Esophagus squamous epithelium (tissue), 5 donors: ENCODE measurements at regions not wholly inside any gene's neighbourhood (a gene's known extent, or its start where the extent isn't known, plus 50 kb on each side); places are given as distances from the start of the nearest gene placed in this dataset.

Experiments
- DNase-seq: peaks from one replicate; lab custom pipeline; 2025; lab: John Stamatoyannopoulos, UW
- H3K27ac ChIP-seq, 4 donors: fragments of 200-600 bp; sonication (generic); one replicate each; pipeline ENCODE4 v1.5.1; 2016 to 2019; ENCODE audit warnings: mild to moderate bottlenecking in 1 of 4
- H3K27me3 ChIP-seq, 4 donors: fragments of 200-600 bp; sonication (generic); 1 replicate in 3 of 4; 2 replicates in 1 of 4; pipeline versions ENCODE4 v1.5.1 to v1.6.0; 2017 to 2021; ENCODE audit warnings: antibody characterized with exemption in 1 of 4
- H3K36me3 ChIP-seq, 3 donors: fragments of 200-600 bp; sonication (generic); one replicate each; pipeline ENCODE4 v1.5.1; 2016 to 2019
- H3K4me1 ChIP-seq, 3 donors: fragments of 200-600 bp; sonication (generic); one replicate each; pipeline ENCODE4 v1.5.1; 2017 to 2019
- H3K4me3 ChIP-seq, 4 donors: fragments of 200-600 bp; sonication (generic); 1 replicate in 3 of 4; 2 replicates in 1 of 4; pipeline ENCODE4 v1.5.1; 2016 to 2019; ENCODE audit warnings: mild to moderate bottlenecking in 2 of 4, moderate library complexity in 1 of 4
- H3K9me3 ChIP-seq, 3 donors: fragments of 200-600 bp; sonication (generic); one replicate each; pipeline ENCODE4 v1.5.1; 2016 to 2019
- POLR2A ChIP-seq, 4 donors: fragments of 450-650 bp; IDR thresholded peaks; one replicate each; pipeline ENCODE4 v1.6.1; 2017; ENCODE audit warnings: antibody characterized with exemption in 4 of 4, mild to moderate bottlenecking in 4 of 4, moderate library complexity in 3 of 4
- WGBS, 2 donors: methylation state at CpG; one replicate each; pipeline ENCODE4 v1.1.5; 2018; 5-methylcytosine and 5-hydroxymethylcytosine counted together
- intact Hi-C: fragments of 100-400 bp; cut with DNase I; formaldehyde crosslinking; loops from one replicate; pipeline ENCODE4 v1.15.0; 2022
- TF ChIP-seq, protein P1 (sequence below), 6 experiments: fragments of 450-650 bp in 4 of 6; fragments of 200-600 bp in 2 of 6; sonication (generic) in 2 of 6; IDR thresholded peaks; one replicate each; pipeline ENCODE4 v1.5.1; 2016 to 2019; ENCODE audit warnings: antibody characterized with exemption in 6 of 6, mild to moderate bottlenecking in 4 of 6, moderate library complexity in 4 of 6
- donor health status: DM: yes; HTN: yes; CAD: no.

DNA sequence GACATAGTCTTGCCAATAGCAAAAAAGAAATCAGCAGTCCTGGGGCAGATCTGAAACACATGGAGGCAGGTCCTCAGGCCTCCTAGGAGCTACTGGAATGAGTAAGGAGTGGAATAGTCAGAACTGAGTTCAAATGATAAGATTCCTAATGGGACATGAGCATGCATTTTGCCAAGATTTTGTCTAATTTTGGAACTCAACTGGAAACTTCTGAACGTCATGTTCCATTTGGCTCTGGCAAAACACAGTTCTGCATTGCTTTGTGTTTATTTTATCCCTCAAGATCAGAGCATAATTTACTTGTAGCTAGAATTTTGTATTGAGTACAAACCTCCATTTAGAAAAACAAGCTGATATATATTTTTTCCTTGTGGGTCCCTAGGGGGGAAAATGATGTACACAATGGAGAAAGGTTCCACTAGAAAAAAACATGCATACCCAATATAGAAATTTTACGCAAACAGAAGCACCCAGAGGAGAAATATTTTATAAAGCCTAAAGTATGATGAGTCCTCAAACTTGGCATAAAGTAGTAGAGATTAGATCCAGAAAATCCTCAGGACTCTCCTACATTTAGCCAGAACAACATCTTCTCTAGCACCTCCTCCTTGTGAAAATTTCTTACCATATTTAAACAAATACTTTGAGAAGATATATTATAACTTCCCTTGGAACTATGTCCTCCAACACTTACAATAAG, 149.0 kb upstream of the SERP2 start:
- DNase-seq = no peak
- Histone ChIP-seq H3K9me3 (no peaks in the 10 kb centered on the region), H3K27ac (peak overlapping the region; percentile 69 to 92 (median 84)), H3K27me3 (no peaks in the 10 kb centered on the region), H3K4me3 (no peak overlapping the region), H3K4me1 (peaks cover 7 to 36% (median 11%) of the 10 kb centered on the region in 3 donors), H3K36me3 (no peaks in the 10 kb centered on the region)
- no peak for TF ChIP-seq POLR2A (IDR thresholded peaks at IDR 0.05)
- TF ChIP-seq, protein P1, sequence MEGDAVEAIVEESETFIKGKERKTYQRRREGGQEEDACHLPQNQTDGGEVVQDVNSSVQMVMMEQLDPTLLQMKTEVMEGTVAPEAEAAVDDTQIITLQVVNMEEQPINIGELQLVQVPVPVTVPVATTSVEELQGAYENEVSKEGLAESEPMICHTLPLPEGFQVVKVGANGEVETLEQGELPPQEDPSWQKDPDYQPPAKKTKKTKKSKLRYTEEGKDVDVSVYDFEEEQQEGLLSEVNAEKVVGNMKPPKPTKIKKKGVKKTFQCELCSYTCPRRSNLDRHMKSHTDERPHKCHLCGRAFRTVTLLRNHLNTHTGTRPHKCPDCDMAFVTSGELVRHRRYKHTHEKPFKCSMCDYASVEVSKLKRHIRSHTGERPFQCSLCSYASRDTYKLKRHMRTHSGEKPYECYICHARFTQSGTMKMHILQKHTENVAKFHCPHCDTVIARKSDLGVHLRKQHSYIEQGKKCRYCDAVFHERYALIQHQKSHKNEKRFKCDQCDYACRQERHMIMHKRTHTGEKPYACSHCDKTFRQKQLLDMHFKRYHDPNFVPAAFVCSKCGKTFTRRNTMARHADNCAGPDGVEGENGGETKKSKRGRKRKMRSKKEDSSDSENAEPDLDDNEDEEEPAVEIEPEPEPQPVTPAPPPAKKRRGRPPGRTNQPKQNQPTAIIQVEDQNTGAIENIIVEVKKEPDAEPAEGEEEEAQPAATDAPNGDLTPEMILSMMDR (IDR thresholded peaks at IDR 0.05) = no peak
- 53 to 88% methylated on average over 2 of the region's 2 CpGs for WGBS, 2 donors
- intact Hi-C loops = no loop called here

DNA sequence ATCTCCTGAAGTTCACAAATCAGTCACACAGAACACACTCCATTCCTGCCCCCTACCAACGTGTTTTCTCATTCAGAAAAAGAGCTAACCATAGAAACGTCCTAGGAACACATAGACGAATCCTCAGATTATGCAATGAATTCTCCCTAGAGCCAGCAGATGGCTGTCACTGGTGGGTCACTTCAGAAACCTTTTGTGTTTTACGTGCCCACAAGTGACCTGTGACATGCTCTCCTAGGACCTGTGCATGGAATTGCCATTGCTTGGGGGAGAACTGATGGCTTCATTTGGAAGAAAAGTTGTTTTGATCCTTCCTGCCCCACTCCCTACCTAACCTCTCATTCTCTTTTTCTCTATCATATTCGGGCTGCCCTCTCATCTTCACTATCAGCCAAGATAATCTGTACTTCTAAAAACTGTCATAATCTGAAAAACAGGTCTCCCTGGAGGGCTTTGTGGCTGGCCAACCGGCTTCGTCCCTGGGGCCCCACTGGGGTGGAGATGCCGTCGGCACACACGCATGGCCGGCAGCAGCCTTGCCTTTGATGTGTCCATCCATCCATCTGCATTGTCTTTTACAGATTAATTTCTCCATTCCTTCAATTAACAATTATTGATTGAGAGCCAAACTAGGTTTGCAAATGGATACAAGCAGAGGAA, 144.1 kb upstream of the SERP2 start:
- Histone ChIP-seq H3K27ac (peak overlapping the region in 1 of 4 donors; percentile 6), H3K4me3 (no peak overlapping the region), H3K27me3 (no peaks in the 10 kb centered on the region), H3K36me3 (no peaks in the 10 kb centered on the region), H3K4me1 (peaks cover 4 to 35% (median 14%) of the 10 kb centered on the region in 3 donors), H3K9me3 (no peaks in the 10 kb centered on the region)
- no peak for TF ChIP-seq POLR2A (IDR thresholded peaks at IDR 0.05)
- TF ChIP-seq, protein P1 (IDR thresholded peaks at IDR 0.05) = no peak
- intact Hi-C loops = no loop called here
- WGBS, 2 donors = 70 to 79% methylated on average over 11 of the region's 11 CpGs
- DNase-seq = no peak

DNA sequence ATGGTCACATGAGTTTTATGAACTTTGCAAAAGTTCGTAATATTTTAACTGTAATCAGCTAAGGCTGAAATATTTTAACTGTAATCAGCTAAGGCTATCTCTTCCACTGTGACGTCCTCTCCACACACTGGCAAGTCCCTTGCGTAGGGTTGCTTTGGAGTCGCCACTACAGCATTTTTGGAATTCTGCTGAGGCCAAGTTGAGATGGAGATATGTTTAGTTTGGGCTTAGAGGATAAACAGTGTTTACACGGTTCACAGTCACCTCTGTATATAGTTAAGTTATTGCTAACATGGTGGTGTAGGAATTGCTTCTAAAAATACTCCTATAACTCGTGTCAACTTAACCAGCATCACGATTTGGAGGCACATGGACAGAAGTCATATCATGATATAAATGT, 143.6 kb upstream of the SERP2 start:
- no peaks in the 10 kb centered on the region for H3K27me3 ChIP-seq
- H3K9me3 ChIP-seq = no peaks in the 10 kb centered on the region
- H3K27ac ChIP-seq = no peak overlapping the region
- intact Hi-C loops = no loop called here
- no peak overlapping the region for H3K4me3 ChIP-seq
- 69 to 80% methylated on average over 7 of the region's 7 CpGs for WGBS, 2 donors
- TF ChIP-seq, protein P1 (IDR thresholded peaks at IDR 0.05) = no peak
- no peak for TF ChIP-seq POLR2A (IDR thresholded peaks at IDR 0.05)
- no peaks in the 10 kb centered on the region for H3K36me3 ChIP-seq
- DNase-seq = no peak
- peaks cover 4 to 36% (median 16%) of the 10 kb centered on the region in 3 donors for H3K4me1 ChIP-seq

DNA sequence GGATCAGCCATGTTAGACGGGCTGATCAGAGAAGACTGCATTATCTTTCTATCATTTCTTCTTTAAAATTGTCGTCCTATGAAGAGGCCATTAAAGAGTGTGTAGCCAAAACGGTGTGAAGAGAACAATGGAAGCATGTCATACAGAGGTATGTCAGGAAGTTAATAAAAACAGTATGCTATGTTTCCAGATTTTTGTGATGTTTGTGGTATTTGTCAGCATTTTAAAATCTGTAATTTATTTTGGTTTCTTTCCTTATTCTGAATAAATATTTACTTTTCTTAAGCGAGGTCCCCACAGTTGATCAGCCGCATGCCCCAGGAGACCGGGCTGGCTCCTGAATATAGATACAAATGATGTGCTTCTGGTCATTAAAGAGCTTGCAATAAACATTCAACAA, 142.9 kb upstream of the SERP2 start:
- TF ChIP-seq POLR2A (IDR thresholded peaks at IDR 0.05) = no peak
- TF ChIP-seq, protein P1 (IDR thresholded peaks at IDR 0.05) = no peak

More for the DNA sequence above, 142.9 kb upstream of the SERP2 start:
- H3K9me3 ChIP-seq = no peaks in the 10 kb centered on the region
- H3K4me1 ChIP-seq = peaks cover 4 to 37% (median 21%) of the 10 kb centered on the region in 3 donors
- 72 to 76% methylated on average over 6 of the region's 6 CpGs for WGBS, 2 donors
- intact Hi-C loops = no loop called here
- no peaks in the 10 kb centered on the region for H3K27me3 ChIP-seq
- DNase-seq = no peak
- peak overlapping the region in 1 of 4 donors; percentile 61 for H3K27ac ChIP-seq
- H3K4me3 ChIP-seq = no peak overlapping the region
- no peaks in the 10 kb centered on the region for H3K36me3 ChIP-seq
